Activated naive CD8-positive, alpha-beta T cell treated with anti-CD3 and anti-CD28 coated beads, Interleukin-2, amount 10 ng/mL, durations not matched to agents 7 days and 5 days (primary cell): ENCODE measurements at regions not wholly inside any gene's neighbourhood (a gene's known extent, or its start where the extent isn't known, plus 50 kb on each side); places are given as distances from the start of the nearest gene placed in this dataset.

Experiments used
- ATAC-seq: fragments of 150-1000 bp; cut with Tn5 transposase; one replicate; pipeline ENCODE4 v1.10.0; 2021; ENCODE audit warnings: low read depth, moderate library complexity
- POLR2A ChIA-PET: fragments of 350-600 bp; sonication (Branson Sonifier 250); formaldehyde crosslinking; loops from one replicate; lab custom pipeline; 2021; ENCODE audit warnings: antibody characterized with exemption; lab: Charles Lee
- DNase-seq: peaks from one replicate; pipeline ENCODE4 v3.0.0; 2021
- H3K27ac Mint-ChIP-seq: one replicate; pipeline ENCODE4 v1.8.0; 2022; ENCODE audit warnings: mild to moderate bottlenecking, mixed read lengths
- H3K27me3 Mint-ChIP-seq: one replicate; pipeline ENCODE4 v1.8.0; 2022; ENCODE audit warnings: mild to moderate bottlenecking, moderate library complexity, mixed read lengths
- H3K36me3 Mint-ChIP-seq: one replicate; pipeline ENCODE4 v1.8.0; 2021; ENCODE audit warnings: mild to moderate bottlenecking, mixed read lengths
- H3K4me1 Mint-ChIP-seq: one replicate; pipeline ENCODE4 v1.8.0; 2021; ENCODE audit warnings: mixed read lengths
- H3K4me3 Mint-ChIP-seq: one replicate; pipeline ENCODE4 v1.8.0; 2022; ENCODE audit warnings: mild to moderate bottlenecking, moderate library complexity, mixed read lengths
- H3K9me3 Mint-ChIP-seq: one replicate; pipeline ENCODE4 v1.8.0; 2021; ENCODE audit warnings: mixed read lengths

DNA sequence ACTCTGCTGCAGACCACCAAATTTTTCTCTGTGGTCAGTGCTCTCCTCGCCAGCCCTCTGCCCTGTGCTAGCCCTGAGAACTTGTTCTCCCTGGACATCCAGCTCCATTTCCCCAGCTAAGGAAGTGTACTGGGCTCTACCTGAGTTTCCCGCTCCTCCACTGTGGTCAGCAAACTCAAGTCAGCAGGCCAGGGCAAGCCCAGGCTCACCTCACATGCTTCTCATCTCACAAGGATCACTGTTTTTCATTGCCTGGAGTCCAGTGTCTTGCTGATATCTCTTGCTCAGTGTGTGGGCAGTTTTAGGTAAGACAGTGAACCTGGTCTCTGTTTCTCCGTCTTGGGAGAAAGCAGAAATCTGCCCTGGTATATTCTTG lies 201.4 kb downstream of the FOXO1 start:
- Mint-ChIP-seq H3K36me3 (peaks cover 4% of the 10 kb centered on the region), H3K4me3 (no peak overlapping the region), H3K27ac (no peak overlapping the region), H3K27me3 (no peaks in the 10 kb centered on the region), H3K4me1 (no peaks in the 10 kb centered on the region), H3K9me3 (peaks cover 9% of the 10 kb centered on the region)
- ATAC-seq (no peak), DNase-seq (no peak)
- POLR2A ChIA-PET = no interaction called here

DNA sequence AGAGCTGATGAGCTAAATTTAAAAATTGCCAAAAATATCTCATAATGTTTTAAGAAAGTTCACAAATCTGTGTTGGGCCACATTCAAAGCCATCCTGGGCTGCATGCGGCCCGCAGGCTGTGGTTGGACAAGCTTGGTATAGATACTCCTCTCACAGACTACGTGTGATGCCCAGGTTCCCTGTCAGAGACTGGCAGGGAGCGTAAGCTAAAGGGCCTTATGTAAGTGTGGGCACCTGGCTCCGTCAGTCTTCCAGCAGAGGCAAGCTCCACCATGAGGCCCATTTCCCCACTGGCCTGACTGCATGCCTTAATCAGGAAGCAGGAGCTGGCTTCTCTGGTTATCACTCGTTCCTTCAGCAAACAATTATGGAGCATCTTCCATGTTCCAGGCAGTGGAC lies 200.2 kb downstream of the FOXO1 start:
- H3K27ac Mint-ChIP-seq = no peak overlapping the region
- H3K27me3 Mint-ChIP-seq = no peaks in the 10 kb centered on the region
- peaks cover 7% of the 10 kb centered on the region for H3K9me3 Mint-ChIP-seq
- no peaks in the 10 kb centered on the region for H3K4me1 Mint-ChIP-seq
- POLR2A ChIA-PET = no interaction called here
- DNase-seq = no peak
- H3K36me3 Mint-ChIP-seq = peaks cover 4% of the 10 kb centered on the region
- no peak overlapping the region for H3K4me3 Mint-ChIP-seq
- no peak for ATAC-seq

DNA sequence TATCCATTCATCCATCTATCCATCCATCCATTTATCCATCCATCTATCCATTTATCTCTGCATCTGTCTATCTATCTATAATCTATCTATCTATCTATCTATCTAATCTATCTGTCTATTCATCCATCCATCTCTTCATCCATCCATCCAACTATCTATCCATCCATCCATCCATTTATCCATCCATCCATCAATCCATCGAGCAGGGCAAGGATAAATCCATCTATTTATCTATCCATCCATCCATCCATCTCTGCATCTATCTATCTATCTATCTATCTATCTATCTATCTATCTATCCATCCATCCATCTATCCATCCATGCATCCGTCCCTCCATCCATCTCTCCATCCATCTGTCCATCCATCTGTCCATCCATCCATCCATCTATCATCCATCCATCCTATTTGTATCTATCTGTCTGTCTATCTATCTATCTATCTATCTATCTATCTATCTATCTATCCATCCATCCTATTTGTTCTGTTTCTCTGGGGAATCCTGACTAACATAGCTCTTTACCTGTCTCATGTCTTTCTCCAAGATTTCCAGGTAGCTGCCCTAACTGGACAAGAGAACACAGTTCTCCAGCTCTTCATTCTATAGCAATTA lies 198.1 kb downstream of the FOXO1 start:
- no peak for DNase-seq
- peaks cover 5% of the 10 kb centered on the region for H3K4me1 Mint-ChIP-seq
- H3K27ac Mint-ChIP-seq = no peak overlapping the region
- H3K36me3 Mint-ChIP-seq = peaks cover 4% of the 10 kb centered on the region
- peaks cover 7% of the 10 kb centered on the region for H3K9me3 Mint-ChIP-seq
- no peaks in the 10 kb centered on the region for H3K27me3 Mint-ChIP-seq
- POLR2A ChIA-PET = no interaction called here
- H3K4me3 Mint-ChIP-seq = no peak overlapping the region
- no peak for ATAC-seq

DNA sequence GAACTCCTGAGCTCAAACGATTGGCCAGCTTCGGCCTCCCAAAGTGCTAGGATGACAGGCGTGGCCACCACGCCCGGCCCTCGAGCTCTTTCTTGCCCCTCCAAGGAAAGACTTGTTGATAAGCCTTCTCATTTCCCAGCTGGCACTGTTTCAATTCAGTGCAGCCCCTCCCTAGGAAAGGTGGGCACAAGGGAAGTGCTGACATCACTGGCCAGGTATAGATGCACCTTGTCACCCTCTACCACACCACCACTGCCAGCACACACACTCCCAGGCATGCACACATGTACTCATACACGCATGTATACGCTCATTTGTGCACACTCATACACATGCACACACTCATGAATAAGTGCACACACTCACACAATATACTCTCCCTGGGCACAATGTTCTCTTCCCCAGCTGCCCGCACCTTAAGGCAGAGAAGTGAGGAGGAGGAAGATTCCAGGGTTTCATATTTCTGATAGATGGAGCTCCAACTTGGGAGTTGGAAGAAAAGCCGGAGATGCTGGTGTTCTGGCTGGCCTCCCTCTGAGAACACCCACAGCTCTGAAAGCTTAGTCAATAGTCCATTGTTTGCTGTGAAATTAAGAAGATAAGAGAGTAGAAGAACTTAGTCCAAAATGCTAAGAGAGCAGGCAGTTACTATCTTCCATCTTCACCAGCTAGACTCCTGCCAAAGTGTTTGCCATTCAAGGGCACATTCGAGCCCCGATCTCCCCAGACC lies 196.7 kb downstream of the FOXO1 start:
- H3K4me1 Mint-ChIP-seq = peaks cover 8% of the 10 kb centered on the region
- peaks cover 4% of the 10 kb centered on the region for H3K36me3 Mint-ChIP-seq
- DNase-seq (no peak), ATAC-seq (no peak)
- no peak overlapping the region for H3K27ac Mint-ChIP-seq
- no peaks in the 10 kb centered on the region for H3K27me3 Mint-ChIP-seq
- H3K4me3 Mint-ChIP-seq = no peak overlapping the region
- POLR2A ChIA-PET = interaction anchor here (0.6 kb wide), 1 partner anchor 16 kb away, joined by 3 read pairs; no protein-coding TSS in a partner anchor
- peaks cover 7% of the 10 kb centered on the region for H3K9me3 Mint-ChIP-seq

DNA sequence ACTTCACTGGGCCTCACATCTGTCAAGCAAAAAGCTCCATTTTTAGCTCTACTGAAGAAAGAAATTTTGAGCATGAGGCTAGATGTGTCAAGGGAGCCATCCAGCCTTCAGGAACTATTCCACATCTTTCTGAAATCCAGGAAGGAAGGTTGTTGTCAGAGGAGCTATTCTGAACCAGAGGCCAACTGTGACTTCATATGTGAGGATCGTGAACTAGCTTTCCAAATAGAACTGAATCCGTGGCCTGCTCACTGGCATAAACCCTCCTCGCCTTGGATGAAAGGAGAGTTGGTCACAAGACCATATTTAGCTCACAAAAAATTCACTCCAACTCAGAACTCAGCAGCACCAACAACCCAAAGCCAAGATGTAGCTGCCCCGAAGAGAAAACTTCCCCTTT lies 195.8 kb downstream of the FOXO1 start:
- Mint-ChIP-seq H3K36me3 (peaks cover 4% of the 10 kb centered on the region), H3K27ac (no peak overlapping the region), H3K9me3 (peaks cover 7% of the 10 kb centered on the region), H3K27me3 (no peaks in the 10 kb centered on the region), H3K4me3 (no peak overlapping the region), H3K4me1 (peaks cover 8% of the 10 kb centered on the region)
- POLR2A ChIA-PET = interaction anchor here (0.6 to 1.2 kb wide), 2 partner anchors 10 to 15 kb away, joined by 3 to 5 read pairs; no protein-coding TSS in a partner anchor
- DNase-seq (no peak), ATAC-seq (no peak)

DNA sequence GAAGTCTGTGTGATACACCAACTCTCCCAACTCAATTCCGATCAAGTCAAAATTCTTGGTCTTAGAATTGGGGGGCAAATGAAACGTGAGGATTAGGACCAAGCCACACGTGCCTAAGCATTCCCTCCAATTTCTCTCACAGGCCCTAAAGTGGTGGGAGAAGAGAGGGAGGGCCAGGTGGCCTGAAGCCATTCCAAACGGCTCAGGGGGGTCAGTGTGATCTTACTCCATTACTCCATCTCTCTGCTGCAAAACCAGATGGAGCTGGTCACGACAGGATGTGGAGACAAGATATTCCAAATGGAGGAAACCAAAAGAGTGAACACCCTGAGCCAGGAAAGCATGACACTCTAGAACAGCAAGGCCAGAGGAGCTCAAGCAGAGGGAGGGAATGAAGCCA lies 195.4 kb downstream of the FOXO1 start:
- H3K36me3 Mint-ChIP-seq = peaks cover 4% of the 10 kb centered on the region
- POLR2A ChIA-PET = interaction anchor here (1.2 kb wide), 1 partner anchor 10 kb away, joined by 5 read pairs; no protein-coding TSS in a partner anchor
- peak overlapping the region; percentile 3 for H3K27ac Mint-ChIP-seq
- H3K27me3 Mint-ChIP-seq = no peaks in the 10 kb centered on the region
- peaks cover 7% of the 10 kb centered on the region for H3K9me3 Mint-ChIP-seq
- H3K4me3 Mint-ChIP-seq = no peak overlapping the region
- ATAC-seq (no peak), DNase-seq (no peak)
- H3K4me1 Mint-ChIP-seq = peaks cover 8% of the 10 kb centered on the region

DNA sequence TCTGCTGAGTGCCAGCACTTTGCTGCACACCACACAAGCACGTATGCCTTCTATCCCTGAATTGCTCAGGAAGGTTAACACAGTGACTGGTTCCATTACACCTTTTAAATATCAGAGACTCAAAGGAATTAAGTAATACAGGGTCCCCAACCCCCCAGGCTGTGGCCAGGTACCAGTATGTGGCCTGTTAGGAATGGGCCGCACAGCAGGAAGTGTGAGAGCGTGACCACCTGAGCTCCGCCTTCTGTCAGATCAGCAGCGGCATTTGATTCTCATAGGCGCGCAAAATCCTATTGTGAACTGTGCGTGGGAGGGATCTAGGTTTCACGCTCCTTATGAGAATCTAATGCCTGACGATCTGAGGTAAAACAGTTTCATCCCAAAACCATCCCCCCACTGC lies 194.5 kb downstream of the FOXO1 start:
- Mint-ChIP-seq H3K27me3 (no peaks in the 10 kb centered on the region), H3K9me3 (peaks cover 7% of the 10 kb centered on the region), H3K36me3 (peaks cover 4% of the 10 kb centered on the region), H3K27ac (no peak overlapping the region), H3K4me1 (peaks cover 8% of the 10 kb centered on the region), H3K4me3 (no peak overlapping the region)
- ATAC-seq (no peak), DNase-seq (no peak)
- POLR2A ChIA-PET = interaction anchor here (0.6 to 1.2 kb wide), 3 partner anchors 9 to 440 kb away, joined by 3 to 5 read pairs (median 3); no protein-coding TSS in a partner anchor

DNA sequence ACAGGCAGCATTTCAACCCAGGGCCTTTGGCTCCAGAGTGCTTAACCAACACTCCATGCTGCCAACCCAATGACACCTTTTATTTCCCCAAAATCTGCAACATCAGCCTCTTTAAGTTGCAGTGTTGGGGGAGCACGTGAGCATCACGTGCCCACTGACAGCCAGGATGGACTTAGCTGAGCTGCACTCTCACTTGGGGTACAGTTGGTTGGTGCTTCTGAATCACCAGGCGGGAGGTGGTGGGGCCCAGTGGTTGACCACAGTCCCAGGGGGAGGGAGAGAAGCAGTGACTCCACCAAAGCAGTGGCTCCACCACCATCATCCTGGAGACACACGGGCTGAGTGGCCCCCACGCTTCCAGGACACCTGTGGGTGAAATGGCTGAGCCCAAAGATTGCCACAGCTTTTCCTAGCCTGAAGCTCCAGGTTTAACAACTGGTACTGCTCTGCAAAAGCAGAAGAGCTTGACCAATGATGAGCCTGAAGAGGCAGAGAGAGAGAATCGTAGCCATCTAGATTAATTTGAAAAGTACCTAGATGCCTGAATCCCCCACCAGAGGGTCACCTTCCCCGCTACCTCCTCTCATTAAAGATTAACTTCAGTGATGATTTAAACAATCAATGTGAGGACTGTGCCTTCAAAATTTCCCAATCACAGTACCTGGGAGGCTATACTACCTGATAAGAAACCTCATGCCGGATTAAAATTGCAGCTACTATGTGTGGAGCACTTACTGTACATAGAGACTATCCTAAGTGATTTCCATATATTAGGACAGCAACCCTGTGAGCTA lies 193.8 kb downstream of the FOXO1 start:
- ATAC-seq = no peak
- DNase-seq = no peak

DNA sequence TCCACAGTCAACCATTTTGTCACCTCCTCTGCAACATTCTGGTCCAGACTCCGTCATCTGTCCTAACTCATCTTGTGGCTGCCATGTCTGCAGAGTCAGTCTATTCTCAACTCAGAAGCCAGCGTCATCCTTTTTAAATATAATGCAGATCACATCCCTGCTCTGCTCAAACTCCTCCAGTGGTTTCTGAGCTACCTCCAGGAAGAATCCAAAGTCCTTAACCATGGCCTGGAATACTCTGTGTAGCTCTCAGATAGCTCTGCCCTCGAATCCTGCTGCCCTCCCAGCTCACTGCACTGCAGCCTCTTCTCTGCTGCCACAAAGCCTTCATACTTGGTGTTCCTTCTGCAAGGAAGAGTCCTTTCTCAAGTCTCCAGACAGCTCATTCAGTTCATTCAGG lies 190.8 kb downstream of the FOXO1 start:
- Mint-ChIP-seq H3K36me3 (no peaks in the 10 kb centered on the region), H3K27ac (no peak overlapping the region), H3K27me3 (no peaks in the 10 kb centered on the region), H3K4me3 (no peak overlapping the region), H3K4me1 (peaks cover 12% of the 10 kb centered on the region), H3K9me3 (no peaks in the 10 kb centered on the region)
- DNase-seq (no peak), ATAC-seq (no peak)
- POLR2A ChIA-PET = interaction anchor here (0.8 to 1.2 kb wide), 2 partner anchors 8 to 10 kb away, joined by 3 to 6 read pairs; no protein-coding TSS in a partner anchor

More for the DNA sequence above, 193.8 kb downstream of the FOXO1 start:
- POLR2A ChIA-PET = interaction anchor here (0.6 to 1.2 kb wide), 3 partner anchors 10 to 439 kb away, joined by 3 read pairs; no protein-coding TSS in a partner anchor
- Mint-ChIP-seq H3K36me3 (peaks cover 4% of the 10 kb centered on the region), H3K4me3 (no peak overlapping the region), H3K4me1 (peaks cover 8% of the 10 kb centered on the region), H3K27me3 (no peaks in the 10 kb centered on the region), H3K27ac (no peak overlapping the region), H3K9me3 (peaks cover 7% of the 10 kb centered on the region)

DNA sequence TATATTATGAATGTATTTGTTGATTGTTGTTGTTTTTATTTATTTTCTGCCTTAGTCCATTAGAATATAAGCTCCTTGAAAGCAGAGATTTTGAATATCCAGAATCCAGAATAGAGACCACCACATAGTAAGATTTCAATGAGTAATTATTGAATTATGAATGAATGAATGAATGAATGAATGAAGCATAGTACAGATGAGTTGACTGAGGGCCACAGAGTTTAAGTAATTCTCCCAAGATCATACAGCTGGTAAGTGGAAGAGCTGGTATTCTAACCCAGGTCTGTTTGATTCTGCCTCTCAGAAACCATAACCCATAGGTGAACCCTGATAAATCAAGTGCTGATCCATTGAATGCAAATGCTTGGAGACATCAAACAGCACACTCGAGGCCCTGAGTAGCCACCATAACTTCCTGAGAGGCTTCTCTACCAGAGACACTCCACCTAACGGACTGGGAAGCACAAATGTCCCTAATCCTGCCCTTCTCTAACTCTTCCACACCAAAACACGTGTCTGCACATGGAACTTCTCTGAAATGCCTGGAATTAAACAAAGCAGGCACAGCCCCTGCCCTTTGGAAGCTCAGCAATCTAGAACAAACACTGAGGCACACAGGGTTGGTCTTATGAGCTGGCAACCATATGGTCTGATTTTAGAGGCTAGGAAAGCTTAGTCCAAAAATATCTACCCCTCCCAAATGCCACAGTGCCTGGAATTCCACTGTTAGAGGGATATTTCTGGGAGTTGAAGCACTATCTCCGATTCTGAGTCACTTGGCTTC lies 190.1 kb downstream of the FOXO1 start:
- Mint-ChIP-seq H3K9me3 (no peaks in the 10 kb centered on the region), H3K4me3 (no peak overlapping the region), H3K27ac (no peak overlapping the region), H3K36me3 (peaks cover 1% of the 10 kb centered on the region), H3K27me3 (no peaks in the 10 kb centered on the region), H3K4me1 (peaks cover 20% of the 10 kb centered on the region)
- ATAC-seq = no peak
- no peak for DNase-seq
- POLR2A ChIA-PET = interaction anchor here (0.8 kb wide), 1 partner anchor 8 kb away, joined by 6 read pairs; no protein-coding TSS in a partner anchor

DNA sequence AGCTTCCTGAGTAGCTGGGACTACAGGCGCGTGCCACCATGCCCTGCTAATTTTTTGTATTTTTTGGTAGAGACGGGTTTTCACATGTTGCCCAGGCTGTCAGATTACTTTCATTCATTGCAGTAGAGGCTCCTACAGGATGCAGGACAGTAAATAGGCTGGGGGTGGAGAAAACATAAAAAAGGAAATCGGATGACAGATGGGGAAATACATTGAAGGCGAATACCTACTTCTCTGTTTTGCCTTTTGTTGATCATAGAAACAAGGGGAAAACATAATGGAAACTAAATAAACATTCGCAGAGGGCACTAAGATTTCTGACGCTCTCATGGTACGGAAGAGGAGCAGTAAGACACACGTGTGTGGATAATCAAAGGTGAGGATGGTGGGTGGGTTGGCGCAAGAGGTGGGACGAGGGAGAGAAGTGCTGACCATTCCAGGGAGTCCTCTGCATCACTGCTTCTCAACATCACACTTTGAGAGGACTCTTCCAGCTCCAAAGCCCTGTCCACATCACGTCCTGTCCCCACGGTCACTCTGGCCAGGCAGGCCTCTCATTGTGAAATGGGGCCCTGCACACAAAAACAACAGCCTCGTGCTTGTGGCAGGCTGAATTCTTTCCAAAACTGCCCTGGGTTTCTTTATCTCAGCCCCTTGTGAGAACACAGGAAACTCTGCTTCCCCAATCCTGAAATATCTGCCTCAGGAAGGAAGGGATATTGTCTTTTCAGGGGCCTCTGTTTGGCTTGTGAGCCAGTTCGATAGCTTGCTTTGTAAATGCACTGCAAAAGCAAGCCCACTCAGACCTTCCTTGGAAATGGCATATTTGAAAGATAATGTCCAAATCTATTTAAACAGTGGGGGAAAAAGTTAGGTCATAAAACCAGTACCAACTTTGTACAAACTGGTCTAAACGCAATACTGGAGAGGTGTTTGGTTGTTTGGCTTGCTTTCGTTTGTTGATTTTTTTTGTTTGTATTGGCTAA lies 188.5 kb downstream of the FOXO1 start:
- no peak overlapping the region for H3K4me3 Mint-ChIP-seq
- peaks cover 18% of the 10 kb centered on the region for H3K4me1 Mint-ChIP-seq
- DNase-seq (no peak), ATAC-seq (no peak)
- POLR2A ChIA-PET = no interaction called here
- H3K36me3 Mint-ChIP-seq = peaks cover 2% of the 10 kb centered on the region
- H3K27ac Mint-ChIP-seq = no peak overlapping the region
- H3K9me3 Mint-ChIP-seq = no peaks in the 10 kb centered on the region
- no peaks in the 10 kb centered on the region for H3K27me3 Mint-ChIP-seq

DNA sequence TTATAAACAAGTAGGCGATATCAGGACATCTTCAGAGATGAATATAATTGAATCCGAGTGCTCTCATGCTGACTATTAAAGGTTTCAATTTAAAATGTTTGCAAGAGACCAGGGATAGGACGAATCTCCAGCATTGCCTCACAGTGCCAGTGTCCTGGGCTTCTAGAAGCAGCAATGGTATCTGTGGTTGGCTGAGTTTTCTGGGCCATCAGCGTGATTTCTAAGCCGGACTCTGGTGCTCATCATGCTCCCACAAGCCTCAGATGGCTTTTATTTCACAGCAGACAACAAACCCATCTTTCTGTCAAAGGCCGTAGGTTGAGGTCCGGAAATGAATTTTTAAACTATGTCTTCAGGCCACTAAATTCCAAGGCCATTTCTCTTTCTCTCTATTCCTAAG lies 187.7 kb downstream of the FOXO1 start:
- ATAC-seq (no peak), DNase-seq (no peak)
- POLR2A ChIA-PET = no interaction called here
- Mint-ChIP-seq H3K4me3 (no peak overlapping the region), H3K27me3 (no peaks in the 10 kb centered on the region), H3K4me1 (peaks cover 19% of the 10 kb centered on the region), H3K36me3 (peaks cover 2% of the 10 kb centered on the region), H3K27ac (no peak overlapping the region), H3K9me3 (no peaks in the 10 kb centered on the region)
